ENCODE measurements at regions not wholly inside any gene's neighbourhood (a gene's known extent, or its start where the extent isn't known, plus 50 kb on each side); places are given as distances from the start of the nearest gene placed in this dataset.

- WGBS: 80% methylated on average over 5 of the region's 5 CpGs
- Histone ChIP-seq H3K36me3 (no peaks in the 10 kb centered on the region), H3K4me3 (no peak overlapping the region), H3K27me3 (no peaks in the 10 kb centered on the region), H3K9me3 (no peaks in the 10 kb centered on the region), H3K27ac (no peak overlapping the region), H3K4me1 (no peaks in the 10 kb centered on the region)
- DNase-seq (ENCODE audit: low spot score in 2 of 2): no peak
- TF ChIP-seq, protein P1, sequence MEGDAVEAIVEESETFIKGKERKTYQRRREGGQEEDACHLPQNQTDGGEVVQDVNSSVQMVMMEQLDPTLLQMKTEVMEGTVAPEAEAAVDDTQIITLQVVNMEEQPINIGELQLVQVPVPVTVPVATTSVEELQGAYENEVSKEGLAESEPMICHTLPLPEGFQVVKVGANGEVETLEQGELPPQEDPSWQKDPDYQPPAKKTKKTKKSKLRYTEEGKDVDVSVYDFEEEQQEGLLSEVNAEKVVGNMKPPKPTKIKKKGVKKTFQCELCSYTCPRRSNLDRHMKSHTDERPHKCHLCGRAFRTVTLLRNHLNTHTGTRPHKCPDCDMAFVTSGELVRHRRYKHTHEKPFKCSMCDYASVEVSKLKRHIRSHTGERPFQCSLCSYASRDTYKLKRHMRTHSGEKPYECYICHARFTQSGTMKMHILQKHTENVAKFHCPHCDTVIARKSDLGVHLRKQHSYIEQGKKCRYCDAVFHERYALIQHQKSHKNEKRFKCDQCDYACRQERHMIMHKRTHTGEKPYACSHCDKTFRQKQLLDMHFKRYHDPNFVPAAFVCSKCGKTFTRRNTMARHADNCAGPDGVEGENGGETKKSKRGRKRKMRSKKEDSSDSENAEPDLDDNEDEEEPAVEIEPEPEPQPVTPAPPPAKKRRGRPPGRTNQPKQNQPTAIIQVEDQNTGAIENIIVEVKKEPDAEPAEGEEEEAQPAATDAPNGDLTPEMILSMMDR (IDR thresholded peaks at IDR 0.05): no peak
- no peak for TF ChIP-seq POLR2A (IDR thresholded peaks at IDR 0.05)
- no peak for TF ChIP-seq POLR2AphosphoS5 (IDR thresholded peaks at IDR 0.05)
- TF ChIP-seq EP300 (IDR thresholded peaks at IDR 0.05): no peak
These were observed 189.0 kb upstream of the RGS18 start for GRCh38 chr1:191969290-191969689.

DNA sequence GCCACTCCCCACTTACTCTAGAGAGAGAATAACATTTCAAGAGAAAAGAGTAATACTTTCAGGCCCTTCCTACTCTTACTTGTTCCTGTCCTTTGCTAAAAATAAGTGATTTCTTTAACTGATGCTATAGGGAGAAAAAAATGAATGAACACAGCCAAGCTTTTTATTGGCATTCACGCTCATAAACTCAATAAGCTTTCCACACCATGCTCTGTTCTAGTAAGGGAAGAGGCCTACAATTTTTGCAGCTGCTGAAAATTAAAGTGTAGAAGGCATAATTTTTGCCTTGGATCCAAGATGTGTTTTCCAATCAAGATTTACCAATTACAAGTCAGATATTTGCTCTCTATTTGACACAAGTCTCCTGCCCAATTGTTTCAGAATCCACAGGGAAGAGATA is 188.1 kb upstream of the RGS18 start:
- H3K4me1 ChIP-seq: no peaks in the 10 kb centered on the region
- no peaks in the 10 kb centered on the region for H3K36me3 ChIP-seq
- TF ChIP-seq, protein P1 (IDR thresholded peaks at IDR 0.05): no peak
- TF ChIP-seq POLR2AphosphoS5 (IDR thresholded peaks at IDR 0.05): no peak
- TF ChIP-seq EP300 (IDR thresholded peaks at IDR 0.05): no peak
- no peak for TF ChIP-seq POLR2A (IDR thresholded peaks at IDR 0.05)
- no peak overlapping the region for H3K27ac ChIP-seq
- DNase-seq (ENCODE audit: low spot score in 2 of 2): no peak
- no peak overlapping the region for H3K4me3 ChIP-seq
- no peaks in the 10 kb centered on the region for H3K9me3 ChIP-seq
- 59% methylated on average over 1 of the region's 1 CpG for WGBS
- H3K27me3 ChIP-seq: no peaks in the 10 kb centered on the region

DNA sequence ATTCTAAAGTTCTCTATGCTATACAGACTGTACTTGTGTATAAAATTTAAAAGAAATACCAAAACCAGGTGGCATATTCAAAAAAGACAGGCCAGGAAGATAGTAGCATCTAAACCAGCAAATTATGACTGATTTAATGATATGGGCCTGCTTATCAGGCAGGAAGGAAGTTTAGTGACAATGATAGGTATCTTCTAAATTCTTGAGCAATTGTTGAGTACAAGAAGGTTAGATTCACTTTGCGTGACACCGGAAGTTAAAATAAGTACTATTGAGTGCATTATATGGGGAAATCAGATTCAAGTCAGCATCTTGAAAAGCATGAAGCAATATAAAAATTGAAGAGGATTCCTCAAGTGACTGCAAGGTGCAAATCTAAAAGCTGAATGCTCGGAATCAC is 186.8 kb upstream of the RGS18 start:
- 79% methylated on average over 3 of the region's 3 CpGs for WGBS
- no peaks in the 10 kb centered on the region for H3K4me1 ChIP-seq
- no peaks in the 10 kb centered on the region for H3K36me3 ChIP-seq
- no peak overlapping the region for H3K4me3 ChIP-seq
- DNase-seq (ENCODE audit: low spot score in 2 of 2): no peak
- H3K27ac ChIP-seq: no peak overlapping the region
- H3K27me3 ChIP-seq: no peaks in the 10 kb centered on the region
- no peaks in the 10 kb centered on the region for H3K9me3 ChIP-seq
- TF ChIP-seq EP300 (IDR thresholded peaks at IDR 0.05) (no peak), POLR2A (IDR thresholded peaks at IDR 0.05) (no peak), POLR2AphosphoS5 (IDR thresholded peaks at IDR 0.05) (no peak)
- TF ChIP-seq, protein P1 (IDR thresholded peaks at IDR 0.05): no peak

GRCh38 chr1:191974004-191974403 is 184.3 kb upstream of the RGS18 start:
- no peaks in the 10 kb centered on the region for H3K27me3 ChIP-seq
- TF ChIP-seq POLR2A (IDR thresholded peaks at IDR 0.05) (no peak), POLR2AphosphoS5 (IDR thresholded peaks at IDR 0.05) (no peak), EP300 (IDR thresholded peaks at IDR 0.05) (no peak)
- TF ChIP-seq, protein P1 (IDR thresholded peaks at IDR 0.05): no peak
- no peak overlapping the region for H3K4me3 ChIP-seq
- H3K27ac ChIP-seq: no peak overlapping the region
- H3K9me3 ChIP-seq: no peaks in the 10 kb centered on the region
- DNase-seq (ENCODE audit: low spot score in 2 of 2): no peak
- H3K36me3 ChIP-seq: no peaks in the 10 kb centered on the region
- no peaks in the 10 kb centered on the region for H3K4me1 ChIP-seq
- 79% methylated on average over 2 of the region's 2 CpGs for WGBS

DNA sequence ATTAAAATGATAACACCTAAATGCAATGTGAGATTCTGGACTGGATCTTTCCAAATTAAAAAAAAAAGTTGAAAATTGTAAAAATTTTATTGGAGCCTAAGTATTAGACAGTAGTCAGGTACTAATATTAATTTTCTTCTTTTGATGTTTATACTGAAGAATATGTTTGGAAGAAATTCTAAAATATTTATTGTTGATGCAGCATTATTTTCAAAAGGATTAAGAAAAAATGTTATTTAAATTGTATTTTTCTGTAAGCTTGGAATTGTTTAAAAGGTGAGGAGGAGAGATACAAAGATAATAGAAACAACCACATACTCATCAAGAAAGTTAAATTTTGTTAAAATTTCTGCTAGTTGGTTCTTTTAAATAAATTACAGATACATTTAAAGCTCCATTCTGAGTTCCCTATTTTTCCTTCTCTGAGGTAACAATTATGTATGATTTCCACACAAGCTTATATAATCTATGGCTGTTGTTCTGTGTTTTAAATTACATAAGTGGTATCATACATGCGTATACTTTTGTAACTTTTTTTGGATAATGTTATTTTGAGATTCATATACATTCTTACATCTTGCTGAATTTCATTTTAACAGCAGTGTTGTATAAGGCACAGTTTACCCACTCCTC is 180.3 kb upstream of the RGS18 start:
- TF ChIP-seq POLR2AphosphoS5 (IDR thresholded peaks at IDR 0.05) (no peak), POLR2A (IDR thresholded peaks at IDR 0.05) (no peak), EP300 (IDR thresholded peaks at IDR 0.05) (no peak)
- TF ChIP-seq, protein P1 (IDR thresholded peaks at IDR 0.05): no peak
- WGBS: 82% methylated on average over 1 of the region's 1 CpG

More for the DNA sequence above, 180.3 kb upstream of the RGS18 start:
- no peak for DNase-seq (ENCODE audit: low spot score in 2 of 2)
- no peak overlapping the region for H3K4me3 ChIP-seq
- H3K27ac ChIP-seq: no peak overlapping the region
- H3K4me1 ChIP-seq: no peaks in the 10 kb centered on the region
- H3K36me3 ChIP-seq: no peaks in the 10 kb centered on the region
- no peaks in the 10 kb centered on the region for H3K9me3 ChIP-seq
- no peaks in the 10 kb centered on the region for H3K27me3 ChIP-seq

Data from suprapubic skin (tissue), 4 donors.